Erythroblast (primary cell): ENCODE measurements at regions not wholly inside any gene's neighbourhood (a gene's known extent, or its start where the extent isn't known, plus 50 kb on each side); places are given as distances from the start of the nearest gene placed in this dataset.

Experiments
- DNase-seq, 2 experiments: peaks; one replicate each; lab custom pipeline; 2025; lab: John Stamatoyannopoulos, UW
- GATA1 ChIP-seq: IDR thresholded peaks from 2 replicates; pipeline ENCODE4 v1.6.1; 2011; ENCODE audit warnings: low read depth, mild to moderate bottlenecking, control low read depth, low read length, moderate library complexity
- POLR2A ChIP-seq: IDR thresholded peaks from 2 replicates; pipeline ENCODE4 v1.6.1; 2011; ENCODE audit warnings: mild to moderate bottlenecking, low read length

GRCh38 chr19:29299416-29300380 is 86.7 kb upstream of the UQCRFS1 start:
- no peak for DNase-seq
- TF ChIP-seq POLR2A (no peak), GATA1 (no peak)

GRCh38 chr19:29302002-29302928 is 89.3 kb upstream of the UQCRFS1 start:
- no peak for TF ChIP-seq GATA1
- TF ChIP-seq POLR2A: no peak

GRCh38 chr19:29303069-29303718 is 90.2 kb upstream of the UQCRFS1 start:
- TF ChIP-seq GATA1 (no peak), POLR2A (no peak)
- DNase-seq: no peak

More at GRCh38 chr19:29302002-29302928, 89.3 kb upstream of the UQCRFS1 start:
- no peak for DNase-seq

- TF ChIP-seq GATA1 (no peak), POLR2A (no peak)
- no peak for DNase-seq
These were observed 90.8 kb upstream of the UQCRFS1 start for GRCh38 chr19:29303719-29304090.

- no peak for DNase-seq
- TF ChIP-seq POLR2A (no peak), GATA1 (no peak)
These were observed 92.3 kb upstream of the UQCRFS1 start for GRCh38 chr19:29305268-29305667.

GRCh38 chr19:29308977-29309590 is 96.1 kb upstream of the UQCRFS1 start:
- TF ChIP-seq GATA1 (no peak), POLR2A (no peak)
- no peak for DNase-seq

- TF ChIP-seq POLR2A: no peak
- TF ChIP-seq GATA1: no peak
These were observed 96.7 kb upstream of the UQCRFS1 start for GRCh38 chr19:29309637-29310036.

GRCh38 chr19:29311191-29311790 is 98.3 kb upstream of the UQCRFS1 start:
- TF ChIP-seq GATA1 (no peak), POLR2A (no peak)
- no peak for DNase-seq

More at GRCh38 chr19:29309637-29310036, 96.7 kb upstream of the UQCRFS1 start:
- DNase-seq: no peak

GRCh38 chr19:29315556-29316190 is 102.7 kb upstream of the UQCRFS1 start:
- TF ChIP-seq POLR2A: no peak
- no peak for TF ChIP-seq GATA1
- no peak for DNase-seq

- TF ChIP-seq POLR2A (no peak), GATA1 (no peak)
- DNase-seq: no peak
These were observed 105.6 kb upstream of the UQCRFS1 start for GRCh38 chr19:29318581-29318980.

GRCh38 chr19:29320086-29320485 is 107.1 kb upstream of the UQCRFS1 start:
- no peak for DNase-seq
- TF ChIP-seq GATA1 (no peak), POLR2A (no peak)

GRCh38 chr19:29320618-29321017 is 107.7 kb upstream of the UQCRFS1 start:
- no peak for DNase-seq
- TF ChIP-seq POLR2A (no peak), GATA1 (no peak)

- no peak for TF ChIP-seq GATA1
- TF ChIP-seq POLR2A: no peak
- no peak for DNase-seq
These were observed 108.2 kb upstream of the UQCRFS1 start for GRCh38 chr19:29321116-29321515.
